HG02852 (cell line): ENCODE measurements at regions not wholly inside any gene's neighbourhood (a gene's known extent, or its start where the extent isn't known, plus 50 kb on each side); places are given as distances from the start of the nearest gene placed in this dataset.

Source experiments
- ATAC-seq: cut with Tn5 transposase; IDR thresholded peaks from one replicate; pipeline ENCODE4 v1.9.1; 2021; ENCODE audit warnings: mild to moderate bottlenecking, moderate library complexity; ENCODE audit not compliant: unreplicated experiment

GRCh38 chr20:1720845-1721475 lies 63.4 kb upstream of the SIRPG start:
- no peak for ATAC-seq

- ATAC-seq = no peak
Observed at GRCh38 chr20:1720226-1720625, 62.6 kb upstream of the SIRPG start.

DNA sequence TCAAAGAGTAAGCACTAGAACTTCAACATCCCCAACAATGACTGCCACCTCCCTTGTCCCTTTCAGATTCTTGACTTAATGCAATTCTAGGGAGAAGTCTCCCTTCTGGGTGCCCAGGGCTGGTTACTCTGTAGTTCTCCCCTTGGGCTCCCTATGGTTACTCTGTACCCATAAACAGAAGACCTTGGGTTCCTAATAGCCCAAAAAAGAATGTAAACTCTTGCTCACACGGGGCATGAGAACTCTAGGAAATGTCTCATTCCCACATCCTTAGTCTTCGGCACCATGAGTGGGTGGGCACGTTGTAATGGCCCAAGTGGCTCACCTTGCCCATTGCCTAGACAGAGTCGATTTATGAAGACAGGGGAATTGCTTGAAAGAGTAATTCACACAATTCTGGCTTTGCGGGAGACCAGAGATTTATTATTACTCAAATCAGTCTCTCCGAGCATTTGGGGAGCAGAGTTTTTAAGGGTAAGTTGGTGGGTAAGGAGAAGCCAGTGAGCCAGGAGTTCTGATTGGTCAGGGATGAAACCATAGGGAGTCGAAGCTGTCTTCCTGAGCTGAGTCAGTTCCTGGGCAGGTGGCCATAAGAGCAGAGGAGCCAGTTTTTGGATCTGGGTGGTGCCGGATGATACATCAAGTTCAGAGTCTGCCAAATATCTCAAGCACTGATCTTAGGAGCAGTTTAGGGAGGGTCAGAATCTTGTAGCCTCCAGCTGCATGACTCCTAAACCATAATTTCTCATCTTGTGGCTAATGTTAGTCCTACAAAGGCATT lies 61.2 kb upstream of the SIRPG start:
- no peak for ATAC-seq

DNA sequence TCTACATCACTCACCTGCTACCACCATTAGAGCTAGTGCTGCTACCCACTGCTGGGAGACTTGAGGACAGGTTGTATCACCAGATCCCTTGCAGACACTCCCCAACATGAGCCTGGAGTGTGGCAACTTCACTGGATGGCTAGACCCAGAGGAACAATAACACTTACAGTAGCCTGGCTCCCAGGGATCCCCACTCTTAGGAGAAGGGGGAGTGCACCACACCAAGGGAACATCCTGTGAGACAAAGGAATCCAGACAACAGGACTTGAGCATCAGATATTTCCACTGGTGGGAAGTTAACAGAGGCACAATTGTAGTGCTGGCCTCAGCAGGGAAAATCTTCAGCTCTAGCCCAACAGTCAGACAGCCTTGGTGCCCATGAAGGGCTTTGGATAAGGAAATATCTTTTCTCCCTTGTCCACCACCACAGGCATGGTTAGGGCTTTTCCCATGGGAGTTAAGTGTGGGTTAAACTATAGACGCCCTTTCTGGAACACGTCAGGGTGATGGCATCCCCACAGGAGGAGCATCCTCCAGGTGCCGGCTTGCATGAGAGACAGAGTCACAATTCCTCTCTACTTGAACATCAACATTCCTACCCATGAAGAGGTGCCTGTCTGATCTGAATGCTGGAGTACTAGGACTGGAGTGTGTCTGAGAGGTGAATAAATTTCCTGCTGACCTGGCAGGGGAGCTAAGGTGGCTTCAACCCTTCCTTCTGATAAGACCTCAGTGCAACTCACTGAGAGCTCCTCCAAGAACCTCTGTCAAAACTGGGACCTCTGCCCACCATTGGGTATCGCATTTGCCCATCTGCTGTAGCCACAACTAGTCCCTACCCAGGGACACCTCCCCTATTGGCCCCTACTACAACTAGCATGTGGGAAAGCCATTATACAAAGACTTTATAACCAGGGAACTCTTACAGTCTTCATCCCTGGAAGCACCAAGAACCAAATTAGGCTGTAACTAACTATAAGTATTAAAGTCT lies 55.4 kb upstream of the SIRPG start:
- no peak for ATAC-seq

- no peak for ATAC-seq
Observed at GRCh38 chr20:1711826-1712601, 54.4 kb upstream of the SIRPG start.

- no peak for ATAC-seq
Observed at GRCh38 chr20:1711266-1711665, 53.7 kb upstream of the SIRPG start.

- ATAC-seq = no peak
Observed at GRCh38 chr20:1710484-1710883, 52.9 kb upstream of the SIRPG start.

- no peak for ATAC-seq
Observed at GRCh38 chr20:1707588-1708449, 50.2 kb upstream of the SIRPG start.
